Activated CD4-positive, CD25-positive, alpha-beta regulatory T cell (primary cell): ENCODE measurements at regions not wholly inside any gene's neighbourhood (a gene's known extent, or its start where the extent isn't known, plus 50 kb on each side); places are given as distances from the start of the nearest gene placed in this dataset.
"Not testable (repeated sequence)": the region's sequence is repeated elsewhere in the genome, so short reads cannot be mapped to it uniquely, and the experiment has no call there.

Source experiments
- DNase-seq, 4 experiments: peaks; one replicate each; lab custom pipeline; 2025; lab: John Stamatoyannopoulos, UW

- DNase-seq: no peak
These were observed 147.8 kb upstream of the KLF6 start for GRCh38 chr10:3932597-3933375.

- DNase-seq: no peak
These were observed 146.9 kb upstream of the KLF6 start for GRCh38 chr10:3931901-3932300.

GRCh38 chr10:3931224-3931623, 146.2 kb upstream of the KLF6 start:
- no peak for DNase-seq

- DNase-seq: no peak
These were observed 143.6 kb upstream of the KLF6 start for GRCh38 chr10:3928569-3928968.

DNA sequence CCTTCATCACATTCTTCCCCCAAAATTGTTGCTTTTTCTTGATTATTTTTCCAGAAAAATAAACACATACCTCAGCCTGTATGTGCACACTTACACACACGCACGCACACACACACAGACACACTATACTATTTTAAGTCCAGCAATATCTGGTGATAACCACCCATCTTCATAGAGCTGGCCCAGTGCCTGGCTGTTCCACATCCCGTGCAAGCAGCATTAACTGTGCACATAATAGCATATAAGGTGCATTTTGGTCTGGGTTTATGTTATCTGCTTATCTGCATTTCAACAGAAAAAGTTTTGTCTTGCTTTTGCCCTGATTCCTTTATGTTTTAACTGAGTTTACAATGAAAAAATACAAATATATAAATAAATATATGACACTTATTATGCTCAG, 143.1 kb upstream of the KLF6 start:
- DNase-seq: no peak

GRCh38 chr10:3926675-3927525, 141.9 kb upstream of the KLF6 start:
- no peak for DNase-seq

GRCh38 chr10:3926258-3926657, 141.2 kb upstream of the KLF6 start:
- DNase-seq: no peak

DNA sequence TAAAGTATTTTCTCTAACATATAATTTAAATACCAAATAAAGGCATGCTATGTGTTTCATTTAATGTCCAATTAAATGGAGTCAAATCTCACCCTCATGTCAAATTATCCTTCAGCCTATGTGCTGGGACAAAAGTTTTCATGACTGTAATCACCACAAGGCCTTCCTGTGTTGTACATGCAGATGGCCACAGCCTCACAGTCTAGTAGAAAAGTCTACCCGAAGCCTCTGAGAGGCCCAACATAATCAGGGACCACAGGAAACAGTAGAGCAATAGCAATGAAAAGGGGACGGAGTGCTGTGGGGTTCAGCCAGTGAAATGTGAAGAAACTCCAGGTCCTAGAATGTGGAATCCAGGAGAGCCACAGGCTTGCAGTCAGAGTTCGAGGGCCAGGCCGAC, 140.2 kb upstream of the KLF6 start:
- DNase-seq: no peak

GRCh38 chr10:3924344-3924743, 139.3 kb upstream of the KLF6 start:
- no peak for DNase-seq

GRCh38 chr10:3923033-3923432, 138.0 kb upstream of the KLF6 start:
- DNase-seq: no peak

- no peak for DNase-seq
These were observed 134.8 kb upstream of the KLF6 start for GRCh38 chr10:3919709-3920308.

DNA sequence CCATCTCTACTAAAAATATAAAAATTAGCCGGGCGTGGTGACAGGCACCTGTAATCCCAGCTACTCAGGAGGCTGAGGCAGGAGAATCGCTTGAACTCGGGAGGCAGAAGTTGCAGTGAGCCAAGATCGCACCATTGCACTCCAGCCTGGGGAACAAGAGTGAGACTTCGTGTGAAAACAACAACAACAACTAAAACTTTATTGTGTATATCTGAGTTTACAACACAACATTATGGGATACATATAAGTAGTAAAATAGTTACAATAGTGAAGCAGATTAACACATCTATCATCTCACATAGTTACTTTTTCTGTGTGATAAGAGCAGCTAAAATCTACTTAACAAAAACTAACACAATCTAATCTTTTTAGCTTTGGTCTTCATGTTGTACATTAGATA, 132.4 kb upstream of the KLF6 start:
- DNase-seq: not testable (repeated sequence)

DNA sequence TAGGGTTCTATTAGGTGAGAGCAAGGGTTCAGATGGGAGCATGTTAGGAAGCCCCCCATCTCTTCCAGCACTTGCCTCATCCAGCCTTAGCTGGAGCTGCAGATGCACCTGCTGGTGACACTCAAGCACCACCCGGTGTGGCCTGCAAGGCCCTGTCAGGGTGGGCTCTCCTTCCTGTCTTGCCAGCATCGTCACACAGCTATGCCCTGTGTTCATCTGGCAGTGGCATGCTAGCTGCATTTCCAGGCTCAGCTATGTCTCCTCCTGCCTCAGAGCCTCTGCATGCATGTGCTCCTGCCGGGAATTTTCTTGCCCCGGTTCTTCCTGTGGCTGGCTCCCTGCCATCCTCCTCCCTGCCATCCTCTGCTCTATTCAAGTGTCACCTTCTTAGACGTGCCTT, 129.7 kb upstream of the KLF6 start:
- no peak for DNase-seq

DNA sequence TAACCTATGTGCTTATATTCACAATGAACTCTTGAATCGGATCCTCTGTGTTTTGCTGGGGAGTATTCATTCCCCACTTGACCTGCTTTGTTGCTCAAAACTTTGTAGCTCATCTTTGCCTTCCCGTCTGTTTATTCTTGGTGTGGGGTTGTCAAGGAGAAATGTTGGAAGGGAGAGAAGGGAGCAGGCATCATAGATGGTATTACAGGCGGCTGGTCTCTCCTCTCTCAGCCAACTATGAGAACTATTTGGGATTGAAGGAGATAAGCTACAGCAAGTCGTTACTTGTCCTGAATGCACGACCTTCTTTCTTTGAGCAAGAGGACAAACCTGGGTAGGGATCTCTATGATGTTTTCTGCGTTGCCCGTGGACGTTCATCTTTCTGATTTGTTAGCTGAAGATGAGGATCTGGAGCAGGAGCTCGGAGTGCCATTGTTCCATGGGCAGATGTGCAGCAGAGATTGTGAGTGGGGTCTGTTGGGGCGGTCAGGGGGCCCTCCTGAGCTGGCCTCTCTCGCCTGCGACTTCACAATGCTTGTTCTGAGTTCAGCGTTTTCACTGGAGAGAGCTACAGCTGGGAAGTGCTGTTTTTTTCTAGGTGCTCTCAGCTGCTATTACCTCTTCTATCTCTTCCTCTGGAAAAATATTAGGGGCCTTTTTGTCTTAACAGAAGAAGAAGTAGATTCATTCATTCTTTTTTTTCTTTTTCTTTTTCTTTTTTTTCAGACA, 126.9 kb upstream of the KLF6 start:
- no peak for DNase-seq

DNA sequence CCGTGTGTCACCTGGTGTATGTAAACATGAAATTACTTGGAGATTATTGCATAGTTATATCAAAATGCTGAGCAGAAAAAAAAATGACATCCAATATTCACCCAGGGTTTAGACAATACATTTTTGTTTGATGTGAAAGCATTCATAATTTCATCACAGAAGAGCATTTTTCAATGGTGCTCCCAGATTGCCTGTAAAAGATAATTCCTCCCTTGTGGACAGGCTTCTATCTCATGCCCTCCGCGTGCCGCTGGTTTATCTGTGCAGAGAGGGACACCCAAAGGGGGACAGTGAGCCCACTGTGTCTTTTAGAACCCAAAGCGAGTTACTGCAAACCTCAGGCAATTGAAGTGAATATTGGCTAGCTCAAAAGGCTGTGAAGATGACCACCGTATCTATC, 126.2 kb upstream of the KLF6 start:
- DNase-seq: no peak

DNA sequence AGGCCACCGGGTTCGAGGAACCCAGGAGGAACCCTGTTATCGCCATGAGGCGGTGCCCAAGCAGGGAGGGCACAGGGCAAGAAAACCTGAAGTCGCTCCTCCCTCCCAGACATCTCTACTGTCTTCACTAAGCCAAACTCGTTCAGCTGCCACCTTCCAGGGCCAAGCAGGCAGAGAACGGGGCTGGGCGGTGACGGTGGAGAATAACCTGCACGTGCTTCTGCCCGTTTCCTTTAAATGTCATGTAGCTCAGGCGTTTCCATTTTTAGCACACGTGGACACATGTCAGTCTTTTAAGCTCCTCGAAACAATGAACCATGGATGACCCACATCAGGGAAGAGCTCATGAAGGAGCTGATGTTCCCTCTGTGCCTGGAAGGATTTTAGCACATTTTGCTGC, 124.3 kb upstream of the KLF6 start:
- DNase-seq: no peak

DNA sequence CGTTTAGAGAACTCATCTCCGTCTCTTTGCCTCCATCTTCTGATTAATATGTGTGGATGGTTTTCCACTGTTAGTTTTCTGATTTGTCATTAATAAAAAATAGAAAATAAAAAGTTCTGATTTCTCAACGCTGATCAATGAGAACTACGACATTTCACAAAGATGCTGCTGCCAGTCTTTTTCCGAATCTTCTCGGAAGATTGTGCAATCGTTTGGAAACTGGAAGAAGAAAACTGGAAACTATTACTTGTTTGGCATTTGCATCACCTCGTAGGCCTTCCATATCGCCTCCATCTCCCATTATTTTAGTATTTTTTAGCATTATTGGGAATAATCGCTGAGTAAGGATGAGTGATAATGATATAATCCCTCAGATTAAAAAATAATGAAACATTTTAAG, 123.2 kb upstream of the KLF6 start:
- no peak for DNase-seq

- DNase-seq: no peak
These were observed 122.5 kb upstream of the KLF6 start for GRCh38 chr10:3907514-3907913.

DNA sequence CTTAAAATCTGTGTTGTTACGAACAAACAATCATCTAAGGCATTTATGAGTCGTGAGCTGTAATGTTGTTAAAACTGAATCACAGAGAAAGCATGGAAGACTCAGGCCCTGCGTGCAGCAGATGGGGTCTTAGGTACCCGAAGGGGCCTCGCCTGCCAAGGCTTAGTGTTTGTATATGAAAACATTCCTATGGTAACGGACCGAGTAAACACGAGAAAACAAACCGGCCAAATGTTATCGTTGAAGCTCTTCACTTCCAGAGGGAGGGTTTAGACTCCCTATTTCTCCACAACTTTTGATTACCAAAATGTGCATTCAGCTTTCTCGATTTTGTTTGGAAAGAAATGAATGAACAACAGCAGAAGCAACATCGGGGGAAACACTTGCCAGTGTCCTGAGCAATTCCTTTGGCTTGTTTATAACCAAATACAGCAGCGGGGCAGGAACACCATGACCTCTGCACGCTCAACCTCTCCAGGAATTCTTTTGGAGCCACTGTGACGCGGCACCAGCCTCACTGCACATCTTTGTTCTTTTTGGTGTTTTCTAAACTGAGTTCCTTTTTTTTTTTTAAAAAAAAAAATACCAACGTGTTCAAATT, 121.6 kb upstream of the KLF6 start:
- DNase-seq: no peak

DNA sequence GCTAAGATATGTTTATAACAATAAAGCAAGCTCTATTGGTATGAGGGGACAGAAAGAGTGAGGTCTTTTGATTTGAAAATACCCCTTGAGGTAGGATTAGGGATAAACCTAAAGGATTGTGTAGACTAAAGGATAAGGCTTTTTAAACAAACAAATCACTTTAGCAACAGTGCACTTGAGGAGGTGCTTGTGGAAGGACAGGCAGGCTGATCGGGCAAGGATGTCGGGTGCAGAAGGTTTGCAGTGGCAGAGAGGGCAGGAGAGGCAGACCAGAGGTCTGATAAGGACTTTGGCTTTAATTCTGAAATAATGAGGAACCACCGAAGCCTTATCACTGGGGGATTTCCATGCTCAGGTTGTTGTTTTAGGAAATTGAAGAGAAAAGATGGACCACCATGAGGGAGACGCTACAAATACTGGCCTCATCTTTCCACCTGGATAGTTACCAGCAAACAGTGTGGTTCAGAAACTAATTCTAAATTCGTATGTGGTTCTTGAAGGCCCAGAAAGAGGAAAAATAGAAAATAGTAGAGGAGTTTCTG, 119.5 kb upstream of the KLF6 start:
- no peak for DNase-seq

DNA sequence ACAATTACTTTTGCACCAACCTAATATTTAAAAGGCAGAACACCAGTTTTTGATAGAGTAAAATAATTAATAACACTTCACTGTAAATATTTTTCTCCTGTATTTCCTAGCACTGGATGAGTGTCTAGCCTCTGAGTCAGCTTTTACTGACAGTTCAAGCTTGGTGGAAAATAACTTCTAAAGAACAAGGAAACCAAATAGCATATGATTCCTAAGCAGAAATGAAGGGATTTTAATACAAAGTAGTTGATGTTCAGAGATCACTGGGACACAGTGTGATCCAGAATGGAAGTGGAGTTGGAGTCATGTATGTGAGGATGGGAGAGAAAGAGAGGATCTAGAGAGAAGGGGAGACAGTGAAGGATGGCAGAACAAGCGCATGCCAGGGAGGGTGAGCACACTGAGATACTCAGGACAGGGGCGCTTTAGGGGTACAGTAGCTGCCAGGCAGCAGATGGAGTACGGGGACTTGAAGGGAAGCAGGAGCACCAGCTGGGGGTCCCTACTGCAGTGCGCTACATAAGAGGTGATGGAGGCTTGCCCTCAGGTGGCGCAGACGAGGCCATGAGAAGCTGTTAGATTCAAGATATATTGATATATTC, 117.9 kb upstream of the KLF6 start:
- DNase-seq: no peak
